Sciatic nerve (tissue), 2 donors: ENCODE measurements at regions not wholly inside any gene's neighbourhood (a gene's known extent, or its start where the extent isn't known, plus 50 kb on each side); places are given as distances from the start of the nearest gene placed in this dataset.
"Not testable (repeated sequence)": the region's sequence is repeated elsewhere in the genome, so short reads cannot be mapped to it uniquely, and the experiment has no call there.

Source experiments
- ATAC-seq: fragments of 200-7000 bp; cut with Tn5 transposase; one replicate; pipeline ENCODE4 v1.9.1; 2020; ENCODE audit warnings: mild to moderate bottlenecking, moderate library complexity
- DNase-seq: peaks from one replicate; pipeline ENCODE4 v3.0.0-alpha.2; 2020; ENCODE audit warnings: low spot score
- intact Hi-C: fragments of 100-400 bp; cut with DNase I; formaldehyde crosslinking; loops from one replicate; pipeline ENCODE4 v1.14.2; 2022
- donor health status: DM: no; HTN: no; CAD: no.
- donor health status: DM: no; HTN: no; CAD: no.

DNA sequence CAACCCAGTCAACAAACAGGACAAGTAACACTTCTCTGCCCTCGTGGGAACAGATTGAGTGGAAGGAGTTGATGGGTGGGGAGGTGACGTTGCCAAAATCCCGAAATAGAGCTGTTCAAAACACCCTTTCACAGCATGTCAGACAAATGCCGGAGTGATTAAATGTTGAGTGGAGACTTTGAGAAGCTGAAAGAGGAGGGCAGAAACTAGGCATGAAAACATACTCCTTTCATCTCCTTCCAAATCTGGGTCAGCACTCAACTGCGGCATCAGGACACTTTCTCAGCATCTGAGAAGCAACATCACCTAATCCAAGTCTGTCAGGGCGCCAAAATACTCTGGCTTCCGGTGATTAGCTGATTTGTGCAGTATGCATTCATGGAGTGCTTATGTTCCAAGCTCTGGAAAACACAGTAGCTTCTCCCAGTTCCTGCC lies 51.5 kb upstream of the MRI1 start:
- no peak for DNase-seq
- ATAC-seq = no peak
- intact Hi-C loops = no loop called here

DNA sequence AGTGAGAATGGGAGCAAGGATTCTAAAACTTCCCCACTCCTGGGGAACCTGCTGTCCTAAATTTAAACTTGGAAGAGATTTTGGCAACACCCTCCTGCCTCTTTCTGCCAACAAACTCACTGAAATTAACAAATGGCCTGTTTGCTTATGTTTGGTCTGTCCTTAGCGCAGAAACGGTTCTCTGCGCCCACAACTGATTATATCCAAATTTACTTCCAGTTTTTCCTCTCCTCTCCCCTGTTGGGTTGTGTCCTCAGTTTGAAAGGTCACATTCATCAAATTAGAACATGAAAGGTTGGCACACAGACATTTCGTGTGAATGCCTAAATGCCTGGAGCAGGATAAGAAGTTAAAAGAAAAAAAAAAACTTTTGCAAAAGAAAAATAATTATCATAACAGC lies 56.4 kb upstream of the MRI1 start:
- DNase-seq = no peak
- no peak for ATAC-seq
- intact Hi-C loops = no loop called here

- DNase-seq (no peak), ATAC-seq (no peak)
- intact Hi-C loops = no loop called here
Measured at GRCh38 chr19:13705928-13706447, 58.3 kb upstream of the MRI1 start.

DNA sequence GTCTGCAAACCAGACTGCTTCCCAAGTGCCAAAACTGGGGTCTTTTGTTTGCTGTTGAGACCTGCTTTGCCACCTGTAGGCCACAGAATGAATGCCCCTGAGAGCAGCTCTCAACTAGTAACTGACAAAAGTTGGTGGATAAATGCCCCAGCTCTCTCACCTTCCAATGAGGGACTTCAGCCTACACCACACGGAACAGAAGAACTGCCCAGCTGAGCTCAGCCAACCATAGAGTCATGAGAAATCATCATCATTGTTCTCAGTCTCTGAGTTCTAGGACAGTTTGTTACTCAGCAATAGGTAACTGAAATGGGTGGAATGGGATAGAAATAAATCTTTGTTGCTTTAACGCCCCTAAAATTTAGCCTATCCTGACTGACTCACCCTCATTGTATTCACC lies 59.1 kb upstream of the MRI1 start:
- no peak for ATAC-seq
- DNase-seq = no peak
- intact Hi-C loops = no loop called here

- no peak for DNase-seq
- no peak for ATAC-seq
- intact Hi-C loops = no loop called here
Measured at GRCh38 chr19:13701624-13702023, 62.7 kb upstream of the MRI1 start.

GRCh38 chr19:13700621-13701020 lies 63.7 kb upstream of the MRI1 start:
- intact Hi-C loops = no loop called here
- DNase-seq = no peak

DNA sequence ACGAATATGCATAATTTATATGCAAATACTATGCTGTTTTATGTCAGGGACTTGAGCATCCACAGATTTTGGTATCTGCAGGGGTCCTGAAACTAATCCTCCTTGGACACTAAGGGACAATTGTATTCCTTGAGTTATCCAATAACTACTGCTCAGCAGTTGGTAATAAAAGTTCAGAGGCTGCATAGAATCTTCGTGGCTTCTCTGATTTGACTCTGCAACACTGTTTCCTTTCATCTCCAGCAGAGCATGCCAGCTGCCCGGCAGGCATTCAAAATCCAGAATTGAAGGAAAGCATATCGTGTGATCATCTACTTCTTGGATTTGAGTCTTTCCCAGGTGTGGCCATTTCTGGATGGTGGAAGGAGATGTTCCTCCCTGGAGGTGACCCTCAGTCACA lies 64.5 kb upstream of the MRI1 start:
- intact Hi-C loops = no loop called here
- no peak for ATAC-seq
- DNase-seq = no peak

More at GRCh38 chr19:13700621-13701020, 63.7 kb upstream of the MRI1 start:
- ATAC-seq = no peak

DNA sequence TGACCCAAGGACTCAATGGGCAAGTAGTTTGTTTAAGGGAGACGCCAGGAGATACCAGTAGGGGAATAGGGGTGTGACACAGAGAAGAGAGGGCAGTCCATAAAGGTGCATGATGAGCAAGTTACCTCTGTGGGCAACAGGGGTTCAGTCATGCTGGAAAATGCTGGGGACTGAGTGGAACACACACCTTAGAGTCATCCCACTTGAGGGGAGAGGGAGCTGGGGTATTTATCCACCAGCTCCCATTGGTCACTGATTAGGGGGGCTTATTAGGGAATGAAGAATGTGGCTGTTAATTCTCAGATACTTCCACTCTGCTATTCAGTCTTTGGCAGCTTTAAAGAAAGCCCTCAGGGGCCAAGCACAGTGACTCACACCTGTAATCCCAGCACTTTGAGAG lies 67.5 kb upstream of the MRI1 start:
- intact Hi-C loops = no loop called here
- DNase-seq = no peak
- no peak for ATAC-seq

GRCh38 chr19:13693889-13694288 lies 70.4 kb upstream of the MRI1 start:
- ATAC-seq (no peak), DNase-seq (no peak)
- intact Hi-C loops = no loop called here

DNA sequence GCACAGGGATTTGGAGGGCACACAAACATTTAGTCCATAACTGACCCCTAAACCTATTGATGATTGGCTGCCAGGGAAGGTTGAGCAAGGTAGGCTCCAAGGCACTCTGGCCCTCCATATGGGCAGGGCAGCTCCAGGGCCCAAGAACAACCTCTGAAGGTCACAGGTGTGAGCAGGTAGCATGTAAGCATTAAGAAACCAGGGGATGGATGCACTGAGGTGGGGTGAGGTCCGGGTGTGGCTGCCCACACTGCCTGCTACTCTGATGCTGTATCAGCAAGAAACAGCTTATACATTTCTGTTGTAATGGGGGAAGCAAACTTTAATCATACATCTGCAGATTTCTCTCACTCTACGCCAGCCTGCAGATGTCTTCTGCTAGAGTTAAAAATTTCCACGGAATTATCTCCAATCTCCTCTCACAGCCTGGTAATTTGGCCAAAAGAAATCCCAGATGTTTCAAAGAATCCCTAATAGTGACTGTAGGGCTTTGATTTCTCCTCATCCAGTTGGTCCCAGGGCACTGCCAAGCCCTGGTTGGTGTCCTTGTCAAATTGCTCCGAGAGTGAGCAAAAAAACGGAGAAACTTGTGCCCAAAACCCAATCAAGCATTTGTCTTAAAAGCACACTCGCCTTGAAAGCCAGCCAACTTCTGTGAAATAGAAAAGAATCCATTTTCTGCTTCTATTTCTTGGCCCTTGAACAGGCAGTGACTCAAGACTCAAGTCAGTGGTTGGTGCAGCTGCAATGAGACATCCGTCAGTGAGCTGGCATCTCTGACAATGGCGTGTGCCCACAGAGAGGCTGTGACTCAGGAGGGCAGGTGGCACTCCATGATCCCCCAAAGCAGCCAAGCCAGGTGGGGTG lies 72.5 kb upstream of the MRI1 start:
- ATAC-seq = no peak
- intact Hi-C loops = no loop called here
- no peak for DNase-seq

- ATAC-seq = no peak
- intact Hi-C loops = no loop called here
Measured at GRCh38 chr19:13689085-13689484, 75.2 kb upstream of the MRI1 start.

DNA sequence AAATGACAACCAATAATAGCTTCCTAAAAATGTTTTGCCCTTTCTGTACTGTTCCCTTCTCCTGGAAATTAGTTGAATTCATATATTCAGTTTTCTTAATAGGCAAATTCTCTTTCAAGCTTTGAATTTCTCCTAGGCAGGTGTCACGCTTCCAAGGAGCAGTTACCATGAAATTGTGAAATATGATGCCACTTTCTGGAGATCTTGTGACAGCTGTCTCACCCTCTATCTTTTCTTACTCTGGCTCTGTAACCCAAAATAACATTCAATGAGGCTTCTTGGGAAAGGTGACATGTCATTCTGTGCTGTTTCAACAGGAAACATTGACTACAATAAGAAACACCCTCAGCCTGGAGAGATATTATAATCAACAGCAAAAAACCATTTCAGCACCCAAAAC lies 80.3 kb upstream of the MRI1 start:
- intact Hi-C loops = no loop called here
- DNase-seq = no peak
- ATAC-seq = no peak

More at GRCh38 chr19:13689085-13689484, 75.2 kb upstream of the MRI1 start:
- no peak for DNase-seq

DNA sequence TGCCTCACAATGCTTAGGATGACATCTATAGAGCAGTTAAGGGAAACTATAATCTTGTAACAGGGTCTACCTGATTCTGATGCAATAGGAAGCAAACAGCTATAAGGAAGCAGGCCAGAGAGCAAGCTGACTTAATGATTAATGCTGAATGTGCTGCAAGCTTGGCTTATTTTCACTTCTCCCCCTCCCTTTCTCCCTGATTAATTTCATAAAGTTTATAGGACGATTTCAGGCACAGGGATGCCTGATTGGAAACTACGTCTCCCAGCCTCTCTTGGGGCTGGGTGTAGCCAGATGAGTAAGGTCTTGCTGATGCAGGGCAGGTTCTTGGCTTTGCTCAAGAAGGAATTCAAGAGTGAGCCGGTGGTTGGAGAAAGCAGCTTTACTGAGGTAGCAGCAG lies 82.8 kb upstream of the MRI1 start:
- no peak for DNase-seq
- no peak for ATAC-seq
- intact Hi-C loops = no loop called here

DNA sequence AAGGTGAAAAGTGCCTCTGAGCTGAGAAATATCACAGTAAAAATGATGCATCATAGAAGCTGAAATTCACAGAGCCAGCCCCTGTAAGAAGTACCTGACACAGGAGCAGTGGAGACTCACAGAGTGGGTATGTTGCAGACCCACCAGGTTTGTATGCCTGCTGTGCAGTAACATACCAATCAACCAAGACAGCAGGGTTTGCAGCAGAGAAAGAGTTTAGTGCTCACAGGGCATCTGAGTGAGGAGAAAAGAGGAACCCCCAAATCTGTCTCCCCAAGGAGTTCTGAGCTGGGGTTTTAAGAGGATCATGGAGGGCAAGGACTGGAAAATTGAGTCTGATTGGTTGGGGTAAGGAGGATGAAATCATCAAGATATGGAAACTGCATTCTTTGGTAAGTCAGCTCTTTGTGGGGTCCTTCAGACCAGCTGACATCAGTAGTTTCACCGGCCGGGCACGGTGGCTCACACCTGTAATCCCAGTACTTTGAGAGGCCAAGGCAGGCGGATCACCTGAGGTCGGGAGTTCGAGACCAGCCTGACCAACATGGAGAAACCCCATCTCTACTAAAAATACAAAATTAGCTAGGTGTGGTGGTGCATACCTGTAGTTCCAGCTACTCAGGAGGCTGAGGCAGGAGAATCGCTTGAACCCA lies 83.5 kb upstream of the MRI1 start:
- DNase-seq, ATAC-seq, intact Hi-C loops: not testable (repeated sequence)

DNA sequence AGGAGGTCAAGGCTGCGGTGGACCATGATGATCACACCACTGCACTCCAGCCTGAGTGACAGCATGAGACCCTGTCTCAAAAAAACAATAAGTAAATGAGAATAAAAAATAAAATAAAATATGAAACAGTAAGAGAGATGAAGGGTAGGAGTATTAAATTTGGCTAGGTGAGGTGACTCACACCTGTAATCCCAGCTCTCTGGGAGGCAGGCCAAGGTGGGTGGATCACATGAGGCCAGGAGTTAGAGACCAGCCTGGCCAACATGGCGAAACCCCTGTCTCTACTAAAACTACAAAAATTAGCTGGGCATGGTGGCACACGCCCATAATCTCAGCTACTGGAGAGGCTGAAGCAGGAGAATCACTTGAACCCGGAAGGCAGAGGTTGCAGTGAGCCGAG lies 87.4 kb upstream of the MRI1 start:
- intact Hi-C loops, DNase-seq, ATAC-seq: not testable (repeated sequence)

GRCh38 chr19:13672480-13673175 lies 91.7 kb upstream of the MRI1 start:
- intact Hi-C loops, DNase-seq, ATAC-seq: not testable (repeated sequence)

- DNase-seq (no peak), ATAC-seq (no peak)
- intact Hi-C loops = no loop called here
Measured at GRCh38 chr19:13670846-13671245, 93.5 kb upstream of the MRI1 start.

DNA sequence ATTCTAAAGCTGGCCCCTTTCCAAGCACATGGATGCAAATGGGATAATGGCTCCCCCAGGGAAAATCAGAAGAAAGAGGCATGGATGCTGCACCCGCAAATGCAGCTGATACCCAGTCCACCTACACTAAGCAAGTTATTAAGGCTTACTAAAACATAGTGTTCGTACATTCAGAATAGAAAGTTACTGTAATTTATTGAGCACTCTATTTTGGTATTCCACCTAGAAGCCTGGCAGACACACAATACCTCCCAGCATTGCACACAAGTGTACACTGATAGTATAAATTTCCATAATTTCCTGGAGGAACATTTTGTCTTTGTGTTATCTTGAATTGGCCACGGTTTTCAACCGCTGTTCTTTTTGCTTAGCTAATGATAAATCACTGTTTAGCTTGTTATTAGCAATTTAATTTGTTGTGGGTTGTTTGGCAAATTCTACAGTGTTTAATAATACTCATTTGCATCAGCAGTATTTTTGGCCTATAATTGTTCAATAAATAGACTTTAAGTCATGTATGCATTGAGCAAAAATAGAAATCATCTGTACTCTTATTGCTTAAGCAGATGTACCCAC lies 94.5 kb upstream of the MRI1 start:
- ATAC-seq = no peak
- intact Hi-C loops = no loop called here
- DNase-seq = no peak

DNA sequence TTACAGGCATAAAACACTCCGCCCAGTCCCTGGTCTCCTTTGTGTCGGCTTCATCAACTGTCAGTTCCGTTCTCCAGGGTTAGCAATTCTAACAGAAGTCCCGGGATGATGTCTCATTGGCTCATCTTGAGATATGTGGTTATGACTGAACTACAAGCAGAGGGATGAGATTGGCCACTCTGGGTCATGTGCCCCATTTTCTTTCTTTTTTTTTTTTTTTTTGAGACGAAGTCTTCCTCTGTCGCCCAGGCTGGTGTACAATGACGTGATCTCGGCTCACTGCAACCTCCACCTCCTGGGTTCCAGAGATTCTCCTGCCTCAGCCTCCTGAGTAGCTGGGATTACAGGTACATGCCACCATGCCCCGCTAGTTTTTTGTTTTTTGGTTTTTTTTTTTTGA lies 95.4 kb upstream of the MRI1 start:
- no peak for ATAC-seq
- no peak for DNase-seq
- intact Hi-C loops = no loop called here
